IPS-18c (cell line): ENCODE measurements at regions not wholly inside any gene's neighbourhood (a gene's known extent, or its start where the extent isn't known, plus 50 kb on each side); places are given as distances from the start of the nearest gene placed in this dataset.

Experiments used
- H3K4me3 ChIP-seq: 2 replicates; pipeline ENCODE4 v1.7.0; 2013; ENCODE audit warnings: low read depth, mild to moderate bottlenecking, low read length, moderate library complexity; ENCODE audit not compliant: insufficient read depth
- H3K9me3 ChIP-seq: one replicate; pipeline ENCODE4 v1.6.1; 2013; ENCODE audit warnings: mild to moderate bottlenecking, low read length, moderate library complexity; ENCODE audit not compliant: control insufficient read depth, insufficient read depth

DNA sequence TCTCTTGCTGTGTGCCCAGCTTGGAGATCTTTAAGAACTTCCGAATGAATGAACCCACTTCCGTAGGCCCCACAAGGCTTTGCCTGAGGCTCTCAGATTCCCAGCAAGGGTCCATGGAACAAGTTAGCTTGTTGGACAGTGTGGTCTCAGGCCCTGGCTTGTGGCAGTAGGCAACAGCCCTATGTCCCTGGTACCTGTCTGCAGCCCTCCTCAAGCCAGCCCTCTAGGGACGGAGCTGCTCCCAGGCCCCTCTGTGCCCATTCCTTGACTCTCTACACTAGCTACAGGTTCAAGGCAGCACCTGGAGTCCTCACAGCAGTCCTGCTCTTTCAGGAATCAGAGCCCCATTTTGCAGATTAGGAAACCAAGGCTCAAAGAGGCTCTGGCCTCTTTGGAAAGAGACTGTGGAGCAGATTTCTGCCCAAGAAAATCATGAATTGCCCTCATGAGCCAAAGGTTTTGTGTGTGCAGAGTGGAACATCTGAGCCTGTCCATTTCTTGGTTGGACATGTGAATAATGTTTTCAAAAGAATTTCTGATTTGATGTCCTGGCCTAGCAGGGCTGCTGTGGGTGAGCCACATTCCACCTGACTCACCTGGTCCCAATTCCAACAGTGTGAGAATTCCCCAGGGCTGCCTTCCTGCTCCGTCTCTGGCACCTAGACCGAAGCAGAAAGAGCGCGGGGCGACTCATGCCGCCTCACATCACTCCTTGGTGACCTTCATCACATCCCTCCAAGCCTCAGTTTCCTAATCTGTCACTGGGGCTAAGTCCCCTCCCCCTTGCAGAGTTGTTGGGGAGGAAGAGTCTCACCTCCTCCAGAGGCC, 131.7 kb downstream of the BARX1 start:
- H3K9me3 ChIP-seq = no peaks in the 10 kb centered on the region
- H3K4me3 ChIP-seq = no peak overlapping the region

DNA sequence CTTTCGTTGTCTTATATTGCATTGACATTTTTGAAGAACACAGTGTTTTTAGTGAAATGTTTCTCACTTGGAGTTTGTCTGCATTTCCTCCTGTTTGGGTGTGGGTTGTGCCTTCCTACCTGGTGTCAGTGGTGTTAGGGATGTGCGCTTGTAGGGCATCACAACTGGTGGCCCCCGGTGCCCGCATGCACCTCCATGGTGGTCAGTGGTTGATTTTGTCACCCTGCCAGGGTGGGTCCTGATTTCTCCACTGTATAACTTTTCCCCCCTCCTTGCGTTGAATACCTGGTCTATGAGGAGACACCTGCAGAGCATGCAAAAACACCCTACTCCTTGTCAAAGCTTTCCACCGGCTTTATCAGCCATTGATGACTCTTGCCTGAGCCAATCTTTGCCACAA, 132.9 kb downstream of the BARX1 start:
- H3K9me3 ChIP-seq = no peaks in the 10 kb centered on the region
- H3K4me3 ChIP-seq = no peak overlapping the region

DNA sequence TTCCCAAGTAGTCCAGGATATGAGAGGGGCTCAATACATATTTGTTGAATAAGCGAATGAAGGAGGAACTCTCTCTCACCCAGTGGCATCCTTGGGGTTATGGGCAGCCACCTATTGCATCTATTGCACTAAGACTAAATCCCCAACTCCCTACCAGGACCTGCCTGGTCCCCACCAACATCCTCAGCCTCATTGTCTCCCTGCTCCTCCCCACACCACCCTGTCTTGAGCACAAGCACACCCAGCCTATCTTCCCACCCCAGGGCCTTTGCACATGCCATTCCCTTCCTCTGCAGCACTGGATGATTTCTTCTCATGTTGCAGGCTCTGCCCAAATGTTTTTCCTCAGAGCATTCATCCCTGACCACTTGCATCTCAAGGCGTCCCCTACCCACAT, 133.8 kb downstream of the BARX1 start:
- Histone ChIP-seq H3K4me3 (no peak overlapping the region), H3K9me3 (no peaks in the 10 kb centered on the region)

DNA sequence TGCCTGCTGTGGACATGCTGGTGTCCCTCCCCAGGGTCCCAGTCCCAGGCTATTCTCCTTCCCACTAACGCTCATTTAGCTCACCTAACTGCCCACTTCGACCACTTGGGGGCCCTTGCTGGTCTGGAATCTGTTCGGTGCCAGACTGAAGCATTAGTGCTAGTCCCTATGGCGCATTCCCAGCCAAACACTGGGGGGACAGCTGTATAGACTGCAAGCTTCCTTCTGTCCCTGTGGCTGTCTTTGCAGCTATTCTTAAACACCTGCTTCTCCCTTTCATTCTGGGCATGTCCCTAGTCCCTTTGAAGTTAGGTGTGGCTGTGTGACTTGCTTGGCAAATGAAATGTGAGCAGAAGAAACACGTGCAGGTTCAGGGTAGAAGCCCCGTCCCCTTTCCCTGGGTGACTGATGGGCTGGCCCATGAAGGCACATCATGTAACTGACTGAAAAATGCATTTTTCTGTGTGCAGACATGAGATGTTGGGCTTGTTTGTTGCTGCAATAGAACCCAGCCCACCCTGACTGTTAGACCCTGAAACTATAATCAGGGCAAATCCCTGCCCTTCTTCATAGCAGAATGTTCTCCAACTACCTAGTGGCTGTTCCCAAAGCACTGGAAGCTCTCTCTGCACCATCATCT, 134.4 kb downstream of the BARX1 start:
- Histone ChIP-seq H3K9me3 (no peaks in the 10 kb centered on the region), H3K4me3 (no peak overlapping the region)

DNA sequence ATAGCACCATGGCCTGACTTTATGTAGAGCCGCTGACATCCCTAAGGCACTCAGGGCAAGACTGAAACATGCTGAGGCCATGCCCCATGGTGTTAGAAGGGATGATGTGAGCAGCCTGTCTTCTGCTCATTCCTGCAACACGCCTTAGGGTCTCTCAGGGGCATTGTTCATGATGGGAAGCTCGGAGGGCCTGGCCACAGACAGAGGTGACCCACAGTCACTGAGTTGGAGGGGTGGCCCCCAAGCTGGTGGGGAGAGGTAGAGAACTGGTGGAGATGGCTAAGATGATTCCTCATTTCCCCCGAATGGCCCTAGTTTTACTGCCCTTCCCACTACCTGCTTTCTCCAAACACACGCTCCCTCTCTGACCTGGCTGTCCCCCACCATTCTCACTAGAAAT, 135.2 kb downstream of the BARX1 start:
- Histone ChIP-seq H3K9me3 (no peaks in the 10 kb centered on the region), H3K4me3 (no peak overlapping the region)

DNA sequence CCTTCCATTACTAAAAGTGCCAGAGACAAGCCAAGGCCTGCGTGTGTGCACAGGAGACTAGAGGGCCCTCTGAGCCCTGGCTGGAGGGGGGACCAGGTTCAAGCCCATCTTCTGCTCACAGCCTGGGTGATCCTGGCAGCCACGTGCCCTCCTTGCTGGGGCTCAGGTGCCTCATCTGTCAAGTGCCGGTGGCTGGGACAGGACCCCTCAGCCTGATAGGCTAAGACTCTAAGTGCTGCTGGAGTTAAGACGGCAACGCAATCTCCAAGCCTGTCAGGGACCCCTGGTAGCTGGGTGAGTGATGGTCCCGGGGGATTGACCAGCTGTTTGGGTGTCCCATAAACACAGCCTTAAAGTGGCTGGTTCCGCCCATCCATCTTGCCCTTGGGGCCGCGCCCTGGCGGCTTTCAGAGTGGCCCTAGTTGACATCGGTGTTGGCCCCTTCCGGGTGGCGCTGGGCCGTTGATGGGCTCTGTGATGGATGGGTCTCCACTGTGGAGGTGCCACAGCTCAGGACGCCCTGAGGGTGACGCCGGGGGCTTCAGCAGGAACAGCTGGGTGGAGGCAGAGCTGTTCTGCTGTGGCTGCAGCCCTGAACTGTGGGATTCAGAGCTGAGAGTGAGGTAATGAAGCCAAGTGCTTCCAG, 136.2 kb downstream of the BARX1 start:
- H3K4me3 ChIP-seq = no peak overlapping the region
- no peaks in the 10 kb centered on the region for H3K9me3 ChIP-seq

DNA sequence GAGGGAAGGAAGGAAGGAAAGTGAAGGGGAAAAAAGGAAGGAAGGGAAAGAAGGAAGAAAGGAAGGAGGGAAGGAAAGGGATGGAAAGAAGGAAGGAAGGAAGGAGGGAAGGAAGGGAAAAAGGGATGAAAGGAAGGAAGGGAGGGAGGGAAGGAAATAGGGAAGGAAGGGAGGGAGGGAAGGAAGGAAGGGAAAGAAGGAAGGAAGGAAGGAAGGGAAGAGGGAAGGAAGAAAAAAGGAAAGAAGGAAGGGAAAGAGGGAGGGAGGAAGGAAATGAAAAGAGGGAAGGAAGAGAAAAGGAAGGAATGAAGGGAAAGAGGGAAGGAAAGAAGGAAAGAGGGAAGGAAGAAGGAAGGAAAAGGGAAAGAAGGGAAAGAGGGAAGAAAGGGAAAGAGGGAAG, 136.9 kb downstream of the BARX1 start:
- Histone ChIP-seq H3K4me3 (no peak overlapping the region), H3K9me3 (no peaks in the 10 kb centered on the region)

DNA sequence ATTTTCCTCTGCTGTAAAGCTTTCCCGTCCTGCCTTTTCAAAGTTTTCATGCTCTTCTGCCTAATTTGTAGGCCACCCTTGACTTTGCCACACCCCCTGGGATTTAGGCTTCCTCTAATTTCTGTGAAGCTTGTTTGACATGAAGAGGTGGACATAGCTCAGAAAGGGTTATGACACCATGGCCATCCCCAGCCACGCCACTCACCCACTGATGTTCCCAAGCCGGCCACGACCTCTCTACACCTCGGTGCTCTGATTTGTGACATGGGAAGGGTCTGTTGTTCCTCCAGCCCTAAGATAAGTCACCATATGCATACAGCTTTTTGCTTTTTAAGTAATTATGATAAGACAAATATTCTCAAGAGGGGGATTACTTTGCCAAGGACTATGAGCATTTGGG, 139.5 kb downstream of the BARX1 start:
- H3K9me3 ChIP-seq = peaks cover 2% of the 10 kb centered on the region
- H3K4me3 ChIP-seq = no peak overlapping the region

DNA sequence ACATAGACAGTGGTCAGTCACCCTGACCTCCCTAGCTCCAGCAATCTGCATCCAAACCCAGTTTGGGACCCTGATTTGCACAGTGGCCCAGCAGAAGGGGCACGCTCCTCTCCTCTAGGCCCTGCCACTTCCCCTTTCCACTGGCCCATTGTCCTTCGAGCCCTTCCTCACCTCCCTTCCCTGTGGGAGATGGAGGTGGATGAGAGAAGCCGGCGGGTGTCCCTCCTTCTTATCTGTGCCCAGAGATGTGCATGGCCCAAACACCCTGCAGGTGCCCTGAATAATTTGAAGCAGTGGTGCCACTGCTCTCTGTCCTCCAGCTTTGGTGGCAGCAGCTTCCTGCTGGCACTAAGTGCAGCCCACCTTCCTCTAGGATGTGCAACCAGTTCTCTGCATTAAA, 140.0 kb downstream of the BARX1 start:
- peaks cover 2% of the 10 kb centered on the region for H3K9me3 ChIP-seq
- H3K4me3 ChIP-seq = no peak overlapping the region

DNA sequence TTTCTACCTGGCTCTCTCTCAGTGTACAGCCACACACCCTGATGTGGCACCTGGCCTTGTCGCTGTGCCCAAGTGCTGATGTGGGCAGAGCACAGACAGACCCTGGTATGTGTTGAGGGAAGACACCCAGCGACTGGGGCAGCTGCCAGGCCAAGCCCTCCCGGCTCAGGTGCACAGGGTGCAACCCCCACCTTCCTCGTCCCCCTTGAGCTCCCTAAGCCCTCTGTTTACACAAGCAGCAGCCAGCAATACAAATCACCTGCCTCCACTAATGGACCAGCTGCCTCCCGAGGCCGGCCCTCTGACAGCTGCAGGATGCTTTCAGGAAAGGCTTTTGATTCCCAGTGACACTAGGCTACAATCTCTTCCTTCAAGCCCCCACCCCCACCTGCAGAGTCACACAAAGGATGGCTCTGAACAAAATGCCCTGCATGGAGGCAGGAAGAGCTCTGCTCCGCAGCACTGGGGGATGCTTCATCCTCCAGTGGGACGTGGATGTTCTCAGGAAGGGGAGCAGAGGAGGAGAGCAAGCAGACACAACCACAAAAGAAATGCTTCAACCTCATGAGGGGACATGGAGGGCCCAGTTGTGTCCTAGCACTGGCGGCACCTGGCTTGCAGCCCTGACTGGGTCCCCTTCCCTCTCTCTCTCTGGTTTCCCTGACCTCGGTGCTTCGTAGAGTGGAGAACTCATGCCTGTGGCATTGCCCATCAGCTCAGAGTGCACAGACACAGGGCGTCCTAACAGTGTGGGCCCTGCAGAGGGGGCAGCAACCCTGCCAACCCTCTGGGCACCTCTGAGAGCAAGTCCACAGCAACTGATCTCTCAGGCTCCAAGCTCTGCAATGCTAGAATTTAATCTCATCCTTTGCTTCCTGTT, 140.8 kb downstream of the BARX1 start:
- peaks cover 2% of the 10 kb centered on the region for H3K9me3 ChIP-seq

DNA sequence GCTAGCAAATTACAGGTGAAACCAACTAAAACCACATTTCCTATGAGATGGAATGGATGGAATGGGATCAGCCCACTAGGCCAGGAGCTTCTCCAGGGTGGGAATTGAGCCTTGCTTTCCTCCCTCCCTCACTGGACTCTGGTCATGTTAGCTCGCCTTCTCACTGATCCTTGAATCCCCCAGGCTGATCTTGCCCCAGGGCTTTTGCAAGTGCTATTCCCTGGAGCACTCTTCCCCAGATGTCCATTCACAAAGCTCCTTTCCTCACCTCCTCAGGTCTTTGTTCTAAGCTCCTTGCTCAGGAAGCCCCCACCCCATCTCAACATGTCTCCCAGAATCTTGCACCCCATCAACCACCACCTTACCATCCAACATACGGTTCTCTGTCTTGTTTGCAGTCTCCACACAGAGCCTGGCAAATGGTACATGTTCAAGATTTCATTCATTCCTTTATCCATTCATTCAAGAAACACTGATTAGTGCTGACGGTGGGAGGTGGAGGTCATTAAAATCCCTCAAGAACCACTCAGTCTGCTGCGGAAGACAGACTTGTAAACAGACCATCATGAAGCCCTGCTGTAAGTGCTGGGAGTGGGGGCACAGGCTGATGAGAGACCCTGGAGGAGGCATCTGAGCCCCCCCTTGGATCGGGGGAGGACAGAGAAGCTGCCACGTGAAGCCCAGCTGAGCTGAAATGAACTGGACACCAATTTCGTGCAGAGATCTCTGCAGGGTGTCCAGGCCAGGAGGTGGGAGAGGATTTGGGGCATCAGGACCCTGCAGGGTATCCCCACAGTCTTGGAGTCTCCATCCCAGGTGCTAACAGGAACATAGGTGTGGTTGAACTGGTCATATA, 141.7 kb downstream of the BARX1 start:
- Histone ChIP-seq H3K9me3 (peaks cover 2% of the 10 kb centered on the region), H3K4me3 (no peak overlapping the region)

More for the DNA sequence above, 140.8 kb downstream of the BARX1 start:
- H3K4me3 ChIP-seq = no peak overlapping the region

DNA sequence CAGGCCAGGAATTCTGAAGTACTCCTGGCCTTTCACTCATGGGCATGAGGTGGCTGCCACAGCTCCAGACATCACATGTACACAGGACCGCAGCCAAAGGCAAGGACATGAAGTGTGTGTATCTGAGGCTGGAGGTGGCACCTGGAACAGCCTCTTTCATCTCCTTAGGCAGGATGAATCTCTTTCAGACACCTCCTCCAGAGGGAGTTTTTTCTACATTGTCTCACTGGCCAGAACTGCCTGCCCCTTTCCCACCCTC, 142.8 kb downstream of the BARX1 start:
- Histone ChIP-seq H3K4me3 (no peak overlapping the region), H3K9me3 (peaks cover 2% of the 10 kb centered on the region)

DNA sequence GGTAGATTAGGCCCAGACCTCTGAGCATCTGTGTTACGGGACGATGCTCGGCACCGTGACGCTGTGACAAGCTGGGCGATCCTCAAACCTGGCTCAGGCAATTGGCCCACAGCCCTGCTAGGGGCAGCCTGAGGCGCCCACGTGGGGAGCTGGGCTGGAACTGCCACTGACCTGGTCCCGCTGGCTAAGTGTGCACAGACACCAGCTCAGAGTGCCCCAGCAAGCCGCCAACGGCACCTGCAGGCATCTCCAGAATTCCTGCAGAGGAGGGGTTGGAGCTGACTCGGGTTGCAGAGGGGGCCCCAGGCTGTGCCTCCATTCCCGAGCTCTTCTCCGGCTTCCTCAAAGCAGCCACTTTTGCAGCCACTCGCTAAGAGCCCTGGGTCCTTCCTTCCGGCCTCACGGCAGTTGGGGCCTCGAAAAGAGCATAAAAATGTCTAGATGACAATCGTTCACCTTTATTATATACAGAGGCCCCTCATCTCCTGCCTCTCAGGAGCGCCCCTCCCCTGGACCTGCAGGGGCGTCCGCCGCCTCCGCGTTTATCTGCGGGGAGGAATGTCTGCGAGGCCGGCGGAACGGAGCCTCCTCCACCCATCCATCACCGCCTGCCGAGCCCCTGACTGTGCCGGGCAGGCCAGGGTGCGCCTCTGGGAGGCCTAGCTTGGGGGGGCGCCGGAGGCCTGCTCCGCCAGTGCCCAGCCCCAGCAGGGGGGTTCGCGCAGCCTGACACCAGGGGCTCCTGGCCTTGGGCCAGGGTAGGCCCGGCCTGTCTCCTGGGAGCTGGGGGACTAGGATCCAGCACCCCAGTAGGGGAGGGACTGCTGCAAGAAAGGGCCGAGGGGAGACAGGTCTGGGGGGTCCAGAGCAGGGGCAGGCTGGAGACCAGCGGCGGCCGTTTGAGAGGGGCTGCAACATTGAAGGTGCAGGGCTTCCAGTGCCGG, 144.9 kb downstream of the BARX1 start:
- no peak overlapping the region for H3K4me3 ChIP-seq
- H3K9me3 ChIP-seq = peaks cover 4% of the 10 kb centered on the region

DNA sequence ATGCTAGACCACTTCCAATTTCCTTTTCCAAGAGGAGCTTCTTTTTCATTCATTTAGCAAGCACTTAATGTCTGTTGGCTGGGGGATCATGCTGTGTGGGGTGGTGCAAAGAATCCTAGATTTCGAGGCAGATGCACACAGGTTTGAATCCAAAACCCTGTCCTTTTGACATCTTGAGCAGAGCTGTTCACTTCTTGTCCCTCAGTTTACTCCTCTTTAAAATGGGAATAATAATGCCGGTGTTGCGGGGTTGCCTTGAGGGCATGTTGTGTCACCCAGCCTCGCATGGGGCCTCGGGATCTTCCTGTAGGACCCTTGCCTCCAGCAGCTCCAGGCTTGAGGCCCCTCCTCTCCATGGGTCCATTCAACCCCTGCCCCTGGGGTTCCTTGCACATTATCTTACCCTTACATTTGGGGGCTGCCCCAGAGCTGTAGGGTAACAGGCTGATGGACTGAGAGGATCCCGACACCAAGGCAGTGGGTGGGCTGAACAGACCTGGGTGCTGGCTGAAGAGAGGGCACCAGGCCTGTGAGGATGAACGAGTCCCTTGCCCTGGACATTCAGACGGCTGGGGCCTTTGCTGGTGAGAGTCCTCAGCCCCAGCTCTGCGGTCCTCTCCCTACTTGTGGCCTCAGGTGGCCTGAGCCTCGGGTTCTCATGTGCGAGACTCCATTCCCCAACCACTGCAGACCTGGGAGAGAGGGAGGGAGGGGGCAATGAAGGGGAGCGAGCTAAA, 145.8 kb downstream of the BARX1 start:
- H3K4me3 ChIP-seq = no peak overlapping the region
- H3K9me3 ChIP-seq = peaks cover 4% of the 10 kb centered on the region
